ENCODE measurements at regions not wholly inside any gene's neighbourhood (a gene's known extent, or its start where the extent isn't known, plus 50 kb on each side); places are given as distances from the start of the nearest gene placed in this dataset.

GRCh38 chr5:119828541-119828940 is 199.2 kb downstream of the FAM170A start:
- TF ChIP-seq CTCF (conservative IDR thresholded peaks at IDR 0.05; ENCODE audit: low read depth, low read length) (no peak), EZH2 (IDR thresholded peaks at IDR 0.05; ENCODE audit: borderline replicate concordance, low read depth, low read length, poor library complexity, severe bottlenecking) (no peak)
